VCaP (cell line): ENCODE measurements at regions not wholly inside any gene's neighbourhood (a gene's known extent, or its start where the extent isn't known, plus 50 kb on each side); places are given as distances from the start of the nearest gene placed in this dataset.
A peak's percentile ranks its signal among the peaks of the same experiment; 100 is the strongest.

Experiments
- H3K27ac ChIP-seq: fragments of 450-650 bp; 2 replicates; pipeline ENCODE4 v1.5.1; 2017
- TF ChIP-seq, protein P1 (sequence below): fragments of 450-650 bp; conservative IDR thresholded peaks from 2 replicates; pipeline ENCODE4 v1.5.1; 2017; ENCODE audit warnings: mild to moderate bottlenecking, moderate library complexity

DNA sequence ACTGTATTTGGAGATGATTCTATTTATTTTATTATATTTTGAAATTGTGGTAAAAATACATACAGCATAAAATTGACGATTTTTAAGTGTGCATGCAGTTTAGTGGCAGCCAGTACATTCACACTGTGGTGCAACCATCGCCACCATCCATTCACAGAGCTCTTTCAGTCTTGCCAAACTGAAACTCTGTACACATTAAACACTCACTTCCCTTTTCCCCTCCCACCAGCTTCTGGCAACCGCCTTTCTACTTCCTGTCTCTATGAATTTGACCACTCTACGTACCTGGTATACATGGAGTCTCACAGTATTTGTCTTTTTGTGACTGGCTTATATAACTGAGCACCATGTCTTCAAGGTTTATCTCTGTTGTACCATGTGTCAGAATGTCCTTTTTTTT is 303.3 kb upstream of the ATP10A start:
- TF ChIP-seq, protein P1, sequence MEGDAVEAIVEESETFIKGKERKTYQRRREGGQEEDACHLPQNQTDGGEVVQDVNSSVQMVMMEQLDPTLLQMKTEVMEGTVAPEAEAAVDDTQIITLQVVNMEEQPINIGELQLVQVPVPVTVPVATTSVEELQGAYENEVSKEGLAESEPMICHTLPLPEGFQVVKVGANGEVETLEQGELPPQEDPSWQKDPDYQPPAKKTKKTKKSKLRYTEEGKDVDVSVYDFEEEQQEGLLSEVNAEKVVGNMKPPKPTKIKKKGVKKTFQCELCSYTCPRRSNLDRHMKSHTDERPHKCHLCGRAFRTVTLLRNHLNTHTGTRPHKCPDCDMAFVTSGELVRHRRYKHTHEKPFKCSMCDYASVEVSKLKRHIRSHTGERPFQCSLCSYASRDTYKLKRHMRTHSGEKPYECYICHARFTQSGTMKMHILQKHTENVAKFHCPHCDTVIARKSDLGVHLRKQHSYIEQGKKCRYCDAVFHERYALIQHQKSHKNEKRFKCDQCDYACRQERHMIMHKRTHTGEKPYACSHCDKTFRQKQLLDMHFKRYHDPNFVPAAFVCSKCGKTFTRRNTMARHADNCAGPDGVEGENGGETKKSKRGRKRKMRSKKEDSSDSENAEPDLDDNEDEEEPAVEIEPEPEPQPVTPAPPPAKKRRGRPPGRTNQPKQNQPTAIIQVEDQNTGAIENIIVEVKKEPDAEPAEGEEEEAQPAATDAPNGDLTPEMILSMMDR = no peak
- H3K27ac ChIP-seq = no peak overlapping the region

- no peak overlapping the region for H3K27ac ChIP-seq
- TF ChIP-seq, protein P1 = no peak
These were observed 302.4 kb upstream of the ATP10A start for GRCh38 chr15:26165546-26165945.

GRCh38 chr15:26160343-26160742 is 297.2 kb upstream of the ATP10A start:
- no peak overlapping the region for H3K27ac ChIP-seq
- TF ChIP-seq, protein P1 = no peak

- TF ChIP-seq, protein P1 = no peak
- no peak overlapping the region; the same call in 1 of the 2 replicates for H3K27ac ChIP-seq
These were observed 295.0 kb upstream of the ATP10A start for GRCh38 chr15:26158176-26158575.

GRCh38 chr15:26157081-26157480 is 294.0 kb upstream of the ATP10A start:
- TF ChIP-seq, protein P1 = no peak
- peak overlapping the region; percentile 53 for H3K27ac ChIP-seq

DNA sequence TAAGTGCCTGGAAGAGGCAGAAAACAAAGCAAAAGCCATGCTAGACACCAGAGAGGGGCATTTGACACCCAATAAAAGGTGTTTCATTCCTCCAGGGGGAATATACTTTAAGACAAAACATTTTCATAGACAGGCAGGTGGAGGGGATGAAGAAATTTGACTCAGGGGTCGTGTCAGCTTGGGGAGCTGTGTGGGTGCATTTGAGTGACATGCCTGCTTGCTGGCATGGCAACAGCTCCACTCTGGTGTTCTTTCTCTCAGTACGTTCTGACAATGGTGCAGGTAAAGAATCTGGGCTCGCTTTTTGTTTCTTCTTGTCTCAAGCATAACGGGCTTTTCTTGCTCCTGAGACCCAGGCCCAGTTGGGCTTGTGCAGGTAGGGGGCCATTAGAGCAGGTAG is 292.9 kb upstream of the ATP10A start:
- H3K27ac ChIP-seq = no peak overlapping the region
- TF ChIP-seq, protein P1 = no peak

GRCh38 chr15:26148156-26148860 is 285.2 kb upstream of the ATP10A start:
- no peak overlapping the region for H3K27ac ChIP-seq
- TF ChIP-seq, protein P1 = no peak
